ENCODE measurements at regions not wholly inside any gene's neighbourhood (a gene's known extent, or its start where the extent isn't known, plus 50 kb on each side); places are given as distances from the start of the nearest gene placed in this dataset.

DNA sequence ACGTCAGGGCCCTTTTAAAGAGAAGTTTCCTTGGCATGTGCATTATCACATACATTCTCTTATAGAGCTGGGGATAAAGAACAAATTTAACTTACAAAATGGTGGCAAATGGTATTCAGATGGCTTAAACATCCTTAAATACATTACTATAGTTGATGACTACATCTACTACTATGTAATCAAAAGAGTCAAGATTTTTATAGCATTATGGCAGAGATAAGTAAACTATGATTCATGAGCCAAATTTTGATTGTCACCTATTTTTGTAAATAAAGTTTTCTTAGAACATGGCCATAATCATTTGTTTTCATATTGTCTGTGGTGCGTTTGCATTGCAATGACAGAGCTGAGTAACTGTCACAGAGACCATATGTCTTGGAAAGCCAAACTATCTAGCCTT is 1188.6 kb upstream of the TENM4 start:
- TF ChIP-seq POLR2A (IDR thresholded peaks at IDR 0.05; ENCODE audit: control extremely low read depth in 1 of 2, low read depth in 2 of 2, low read length in 2 of 2): no peak
- no peak for TF ChIP-seq GABPA (IDR thresholded peaks at IDR 0.05; ENCODE audit: borderline replicate concordance, insufficient read depth, low read length)
- no peak for TF ChIP-seq CREB1 (IDR thresholded peaks at IDR 0.05)
- TF ChIP-seq YY1 (IDR thresholded peaks at IDR 0.05; ENCODE audit: low read depth, low read length): no peak
- no peak for TF ChIP-seq TAF7 (optimal IDR thresholded peaks at IDR 0.05; ENCODE audit: borderline replicate concordance, low read depth, low read length)
- TF ChIP-seq, protein P1, sequence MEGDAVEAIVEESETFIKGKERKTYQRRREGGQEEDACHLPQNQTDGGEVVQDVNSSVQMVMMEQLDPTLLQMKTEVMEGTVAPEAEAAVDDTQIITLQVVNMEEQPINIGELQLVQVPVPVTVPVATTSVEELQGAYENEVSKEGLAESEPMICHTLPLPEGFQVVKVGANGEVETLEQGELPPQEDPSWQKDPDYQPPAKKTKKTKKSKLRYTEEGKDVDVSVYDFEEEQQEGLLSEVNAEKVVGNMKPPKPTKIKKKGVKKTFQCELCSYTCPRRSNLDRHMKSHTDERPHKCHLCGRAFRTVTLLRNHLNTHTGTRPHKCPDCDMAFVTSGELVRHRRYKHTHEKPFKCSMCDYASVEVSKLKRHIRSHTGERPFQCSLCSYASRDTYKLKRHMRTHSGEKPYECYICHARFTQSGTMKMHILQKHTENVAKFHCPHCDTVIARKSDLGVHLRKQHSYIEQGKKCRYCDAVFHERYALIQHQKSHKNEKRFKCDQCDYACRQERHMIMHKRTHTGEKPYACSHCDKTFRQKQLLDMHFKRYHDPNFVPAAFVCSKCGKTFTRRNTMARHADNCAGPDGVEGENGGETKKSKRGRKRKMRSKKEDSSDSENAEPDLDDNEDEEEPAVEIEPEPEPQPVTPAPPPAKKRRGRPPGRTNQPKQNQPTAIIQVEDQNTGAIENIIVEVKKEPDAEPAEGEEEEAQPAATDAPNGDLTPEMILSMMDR (IDR thresholded peaks at IDR 0.05; ENCODE audit: control extremely low read depth in 1 of 3, insufficient read depth in 1 of 3, low read depth in 1 of 3, low read length in 3 of 3): no peak
- no peak for TF ChIP-seq ASH2L (IDR thresholded peaks at IDR 0.05; ENCODE audit: low read length)
- TF ChIP-seq EZH2 (IDR thresholded peaks at IDR 0.05; ENCODE audit: low read depth, low read length, severe bottlenecking): no peak
- TF ChIP-seq POLR2AphosphoS5 (IDR thresholded peaks at IDR 0.05; ENCODE audit: low read depth, low read length): no peak
- TF ChIP-seq TAF1 (IDR thresholded peaks at IDR 0.05; ENCODE audit: low read depth, low read length): no peak
- no peak for TF ChIP-seq JUND (IDR thresholded peaks at IDR 0.05; ENCODE audit: low read length)
- TF ChIP-seq RXRA (IDR thresholded peaks at IDR 0.05; ENCODE audit: insufficient read depth, low read depth, low read length): no peak
- no peak for TF ChIP-seq NRF1 (IDR thresholded peaks at IDR 0.05; ENCODE audit: low read depth, low read length)
- TF ChIP-seq TCF12 (IDR thresholded peaks at IDR 0.05; ENCODE audit: low read depth, low read length): no peak

Measured in H1 (cell line).